Neural cell (in vitro differentiated cells): ENCODE measurements at regions not wholly inside any gene's neighbourhood (a gene's known extent, or its start where the extent isn't known, plus 50 kb on each side); places are given as distances from the start of the nearest gene placed in this dataset.

Source experiments
- H2AFZ ChIP-seq: fragments of 200-600, 300-800 bp; sonication (generic), shearing (Covaris generic); 2 replicates; pipeline ENCODE4 v1.6.0; 2014; ENCODE audit warnings: low read depth, mild to moderate bottlenecking, antibody characterized with exemption, low read length, moderate library complexity
- H3F3A ChIP-seq: fragments of 200-600 bp; shearing (Covaris generic); 2 replicates; pipeline ENCODE4 v1.6.1; 2016; ENCODE audit warnings: mild to moderate bottlenecking, moderate library complexity, mixed read lengths, antibody characterized with exemption, low read length; ENCODE audit not compliant: insufficient read depth, poor library complexity, severe bottlenecking
- H3K27ac ChIP-seq: fragments of 200-600, 300-800 bp; sonication (generic), shearing (Covaris generic); 2 replicates; pipeline ENCODE4 v1.5.1; 2014; ENCODE audit warnings: mild to moderate bottlenecking, low read length, moderate library complexity
- H3K27me3 ChIP-seq: fragments of 300-800, 200-600 bp; sonication (generic), shearing (Covaris generic); 2 replicates; pipeline ENCODE4 v1.6.0; 2014; ENCODE audit warnings: mild to moderate bottlenecking, low read depth, low read length, moderate library complexity; ENCODE audit not compliant: insufficient read depth
- H3K36me3 ChIP-seq: fragments of 300-800, 200-600 bp; sonication (generic), shearing (Covaris generic); 2 replicates; pipeline ENCODE4 v1.5.1; 2014; ENCODE audit warnings: mild to moderate bottlenecking, antibody characterized with exemption, low read length, moderate library complexity; ENCODE audit not compliant: insufficient read depth
- H3K4me2 ChIP-seq: fragments of 300-800, 200-600 bp; sonication (generic), shearing (Covaris generic); 2 replicates; pipeline ENCODE4 v1.6.0; 2014; ENCODE audit warnings: mild to moderate bottlenecking, low read length
- H3K4me3 ChIP-seq: fragments of 300-800, 200-600 bp; sonication (generic), shearing (Covaris generic); 2 replicates; pipeline ENCODE4 v1.5.1; 2014; ENCODE audit warnings: mild to moderate bottlenecking, low read length, moderate library complexity
- H3K79me2 ChIP-seq: fragments of 200-600 bp; shearing (Covaris generic); replicated peaks from 2 replicates; pipeline ENCODE4 v1.6.0; 2014; ENCODE audit warnings: mild to moderate bottlenecking, low read length, moderate library complexity; ENCODE audit not compliant: insufficient read depth
- H3K9ac ChIP-seq: fragments of 300-800, 200-600 bp; sonication (generic), shearing (Covaris generic); 2 replicates; pipeline ENCODE4 v1.6.1; 2016; ENCODE audit warnings: mild to moderate bottlenecking, low read length, mixed read lengths
- H3K9me2 ChIP-seq: fragments of 200-600 bp; shearing (Covaris generic); 2 replicates; pipeline ENCODE4 v1.6.1; 2016; ENCODE audit warnings: mild to moderate bottlenecking, low read length, mixed read lengths; ENCODE audit not compliant: insufficient read depth
- H3K9me3 ChIP-seq: fragments of 200-600, 300-800 bp; sonication (generic), shearing (Covaris generic); 2 replicates; pipeline ENCODE4 v1.6.1; 2016; ENCODE audit warnings: mild to moderate bottlenecking, mixed run types, low read length, moderate library complexity, mixed read lengths
- H4K20me1 ChIP-seq: fragments of 200-600 bp; shearing (Covaris generic); 2 replicates; pipeline ENCODE4 v1.6.1; 2016; ENCODE audit warnings: mild to moderate bottlenecking, mixed run types; ENCODE audit not compliant: insufficient read depth
- EP300 ChIP-seq: fragments of 450-650 bp; conservative IDR thresholded peaks from 2 replicates; pipeline ENCODE4 v1.6.1; 2014; ENCODE audit warnings: antibody characterized with exemption, mild to moderate bottlenecking, moderate library complexity; ENCODE audit not compliant: poor library complexity, severe bottlenecking
- EZH2 ChIP-seq: fragments of 200-600, 300-800 bp; shearing (Covaris generic), sonication (generic); IDR thresholded peaks from 2 replicates; pipeline ENCODE4 v1.6.1; 2014; ENCODE audit warnings: antibody characterized with exemption, low read length, borderline replicate concordance, mild to moderate bottlenecking; ENCODE audit not compliant: insufficient read depth, poor library complexity, severe bottlenecking
- MXI1 ChIP-seq: fragments of 450-650 bp; conservative IDR thresholded peaks from 2 replicates; pipeline ENCODE4 v1.6.1; 2014; ENCODE audit warnings: antibody characterized with exemption, mild to moderate bottlenecking; ENCODE audit not compliant: poor library complexity, severe bottlenecking
- POLR2AphosphoS5 ChIP-seq: IDR thresholded peaks from 2 replicates; pipeline ENCODE4 v1.6.1; 2012
- RAD21 ChIP-seq: fragments of 450-650 bp; conservative IDR thresholded peaks from 2 replicates; pipeline ENCODE4 v1.6.1; 2014; ENCODE audit warnings: antibody characterized with exemption, mild to moderate bottlenecking, moderate library complexity
- REST ChIP-seq: IDR thresholded peaks from 2 replicates; pipeline ENCODE4 v1.6.1; 2012; ENCODE audit warnings: borderline replicate concordance
- SMC3 ChIP-seq: fragments of 450-650 bp; conservative IDR thresholded peaks from 2 replicates; pipeline ENCODE4 v1.6.1; 2014; ENCODE audit warnings: antibody characterized with exemption, mild to moderate bottlenecking, moderate library complexity; ENCODE audit not compliant: poor library complexity
- TAF1 ChIP-seq: IDR thresholded peaks from 2 replicates; pipeline ENCODE4 v1.6.1; 2012; ENCODE audit warnings: low read depth
- TF ChIP-seq, protein P1 (sequence below): fragments of 450-650 bp; IDR thresholded peaks from 2 replicates; pipeline ENCODE4 v1.5.1; 2014; ENCODE audit warnings: antibody characterized with exemption, mild to moderate bottlenecking, moderate library complexity; ENCODE audit not compliant: poor library complexity, severe bottlenecking

- no peaks in the 10 kb centered on the region for H3K36me3 ChIP-seq
- no peaks in the 10 kb centered on the region for H3K9me2 ChIP-seq
- no peak overlapping the region for H3K9ac ChIP-seq
- H2AFZ ChIP-seq, result no peak overlapping the region
- TF ChIP-seq, protein P1, sequence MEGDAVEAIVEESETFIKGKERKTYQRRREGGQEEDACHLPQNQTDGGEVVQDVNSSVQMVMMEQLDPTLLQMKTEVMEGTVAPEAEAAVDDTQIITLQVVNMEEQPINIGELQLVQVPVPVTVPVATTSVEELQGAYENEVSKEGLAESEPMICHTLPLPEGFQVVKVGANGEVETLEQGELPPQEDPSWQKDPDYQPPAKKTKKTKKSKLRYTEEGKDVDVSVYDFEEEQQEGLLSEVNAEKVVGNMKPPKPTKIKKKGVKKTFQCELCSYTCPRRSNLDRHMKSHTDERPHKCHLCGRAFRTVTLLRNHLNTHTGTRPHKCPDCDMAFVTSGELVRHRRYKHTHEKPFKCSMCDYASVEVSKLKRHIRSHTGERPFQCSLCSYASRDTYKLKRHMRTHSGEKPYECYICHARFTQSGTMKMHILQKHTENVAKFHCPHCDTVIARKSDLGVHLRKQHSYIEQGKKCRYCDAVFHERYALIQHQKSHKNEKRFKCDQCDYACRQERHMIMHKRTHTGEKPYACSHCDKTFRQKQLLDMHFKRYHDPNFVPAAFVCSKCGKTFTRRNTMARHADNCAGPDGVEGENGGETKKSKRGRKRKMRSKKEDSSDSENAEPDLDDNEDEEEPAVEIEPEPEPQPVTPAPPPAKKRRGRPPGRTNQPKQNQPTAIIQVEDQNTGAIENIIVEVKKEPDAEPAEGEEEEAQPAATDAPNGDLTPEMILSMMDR, result no peak
- TF ChIP-seq EZH2 (no peak), REST (no peak), TAF1 (no peak), RAD21 (no peak), EP300 (no peak), SMC3 (no peak), POLR2AphosphoS5 (no peak), MXI1 (no peak)
- no peaks in the 10 kb centered on the region for H3F3A ChIP-seq
- H3K4me2 ChIP-seq, result no peak overlapping the region
- no peaks in the 10 kb centered on the region for H4K20me1 ChIP-seq
- H3K27me3 ChIP-seq, result no peaks in the 10 kb centered on the region
- H3K27ac ChIP-seq, result no peak overlapping the region
- no peaks in the 10 kb centered on the region for H3K79me2 ChIP-seq
- H3K9me3 ChIP-seq, result no peaks in the 10 kb centered on the region
- H3K4me3 ChIP-seq, result no peak overlapping the region
Measured at GRCh38 chr12:85363382-85364190, 83.6 kb downstream of the ALX1 start.

- no peak for TF ChIP-seq EZH2
- no peak for TF ChIP-seq TAF1
- no peak for TF ChIP-seq MXI1
- TF ChIP-seq SMC3, result no peak
- TF ChIP-seq, protein P1, result no peak
- H3K36me3 ChIP-seq, result no peaks in the 10 kb centered on the region
- H3F3A ChIP-seq, result no peaks in the 10 kb centered on the region
- H4K20me1 ChIP-seq, result no peaks in the 10 kb centered on the region
- no peaks in the 10 kb centered on the region for H3K9me2 ChIP-seq
- H3K9me3 ChIP-seq, result no peaks in the 10 kb centered on the region
- no peak overlapping the region for H3K4me2 ChIP-seq
- no peak overlapping the region for H3K4me3 ChIP-seq
- no peaks in the 10 kb centered on the region for H3K27me3 ChIP-seq
- no peaks in the 10 kb centered on the region for H3K79me2 ChIP-seq
- no peak overlapping the region for H2AFZ ChIP-seq
- no peak overlapping the region for H3K27ac ChIP-seq
- H3K9ac ChIP-seq, result no peak overlapping the region
Measured at GRCh38 chr12:85367936-85368335, 87.9 kb downstream of the ALX1 start.
